GM18499 (cell line): ENCODE measurements at regions not wholly inside any gene's neighbourhood (a gene's known extent, or its start where the extent isn't known, plus 50 kb on each side); places are given as distances from the start of the nearest gene placed in this dataset.
A peak's percentile ranks its signal among the peaks of the same experiment; 100 is the strongest.
"Not testable (repeated sequence)": the region's sequence is repeated elsewhere in the genome, so short reads cannot be mapped to it uniquely, and the experiment has no call there.

Source experiments
- ATAC-seq: cut with Tn5 transposase; IDR thresholded peaks from one replicate; pipeline ENCODE4 v1.9.1; 2021; ENCODE audit warnings: moderate number of reproducible peaks; ENCODE audit not compliant: insufficient read depth, unreplicated experiment

DNA sequence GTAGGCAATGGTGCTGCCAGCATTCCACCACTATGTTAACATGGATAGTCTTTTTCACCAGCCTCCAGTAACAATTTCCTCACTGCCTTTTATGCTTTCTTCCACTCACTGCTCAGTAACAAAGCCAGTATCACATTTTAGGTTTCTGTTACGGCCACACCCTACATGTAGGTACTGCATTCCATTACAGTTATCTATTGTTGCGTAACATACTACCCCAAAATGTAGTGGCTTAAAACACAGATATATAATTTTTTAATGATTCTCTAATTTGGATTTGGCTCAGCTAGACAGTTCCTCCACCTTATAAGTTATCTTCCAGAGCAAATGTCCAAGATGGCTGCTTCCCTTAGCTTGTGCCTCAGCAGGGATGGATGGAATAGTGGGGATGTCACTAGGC, 498.7 kb upstream of the ACVR2A start:
- ATAC-seq = no peak

DNA sequence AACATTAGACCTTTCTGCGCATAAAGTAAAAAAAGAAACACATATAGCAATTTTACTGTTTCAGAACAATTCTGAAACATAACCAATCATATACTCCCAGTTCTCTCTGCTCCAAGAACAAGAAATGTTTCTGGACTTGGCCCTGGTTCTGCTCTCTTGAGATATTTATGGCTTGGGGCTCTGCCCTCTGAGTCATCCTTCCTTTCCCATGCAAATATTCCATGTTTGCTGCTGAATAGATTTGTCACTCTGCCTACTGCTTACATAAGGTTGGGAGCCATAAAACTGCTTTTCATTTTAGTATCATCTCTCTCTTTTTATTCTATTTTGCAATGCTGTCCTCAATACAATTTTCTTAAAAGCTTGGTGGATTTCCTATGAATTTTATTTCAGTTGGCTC, 499.6 kb upstream of the ACVR2A start:
- ATAC-seq = no peak

DNA sequence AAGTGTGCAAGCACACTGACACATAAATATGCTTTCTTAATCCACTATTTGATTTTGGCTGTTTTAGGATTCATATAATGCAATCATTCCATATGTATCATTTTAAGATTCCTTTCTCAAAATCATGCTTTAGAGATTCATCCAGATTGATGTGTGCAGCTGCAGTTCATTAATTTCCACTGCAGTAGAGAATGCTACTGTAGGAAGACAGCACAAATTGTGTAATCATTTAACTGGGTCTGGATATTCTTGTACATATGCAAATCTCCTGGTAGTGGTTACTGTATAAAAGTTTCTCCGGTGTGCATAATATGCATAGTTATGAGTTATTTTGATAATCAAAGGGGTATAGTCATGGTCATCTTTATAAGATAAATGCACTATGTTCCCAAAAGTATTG, 502.5 kb upstream of the ACVR2A start:
- no peak for ATAC-seq

DNA sequence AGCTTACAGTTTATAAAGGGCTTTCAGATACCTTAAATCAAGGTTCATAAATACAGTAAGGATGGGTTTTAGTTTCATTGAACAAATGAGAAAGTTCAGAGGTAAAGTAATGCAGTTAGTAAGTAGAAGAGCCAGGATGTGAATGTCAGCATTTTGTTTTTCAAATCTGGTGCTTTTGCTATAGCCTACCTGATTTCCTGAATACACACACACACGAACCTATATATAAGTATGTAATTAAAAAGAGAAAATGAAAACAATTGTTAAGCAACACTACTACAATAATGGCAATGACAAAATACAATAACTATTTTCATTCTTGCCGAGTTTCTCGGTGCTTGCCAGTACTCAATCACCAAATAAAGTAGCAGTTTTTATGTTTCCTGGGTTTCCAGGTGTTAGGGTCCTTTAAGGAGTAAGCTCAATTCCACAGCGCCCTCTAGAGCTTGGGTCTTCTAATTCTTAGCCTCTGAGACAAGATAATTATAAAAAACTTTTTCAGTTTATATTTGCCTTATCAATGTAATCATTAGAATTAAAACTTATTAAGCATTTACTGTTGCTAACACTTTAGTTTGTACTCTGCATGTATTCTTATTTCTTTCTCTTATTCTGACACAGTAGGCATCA, 512.9 kb upstream of the ACVR2A start:
- no peak for ATAC-seq

DNA sequence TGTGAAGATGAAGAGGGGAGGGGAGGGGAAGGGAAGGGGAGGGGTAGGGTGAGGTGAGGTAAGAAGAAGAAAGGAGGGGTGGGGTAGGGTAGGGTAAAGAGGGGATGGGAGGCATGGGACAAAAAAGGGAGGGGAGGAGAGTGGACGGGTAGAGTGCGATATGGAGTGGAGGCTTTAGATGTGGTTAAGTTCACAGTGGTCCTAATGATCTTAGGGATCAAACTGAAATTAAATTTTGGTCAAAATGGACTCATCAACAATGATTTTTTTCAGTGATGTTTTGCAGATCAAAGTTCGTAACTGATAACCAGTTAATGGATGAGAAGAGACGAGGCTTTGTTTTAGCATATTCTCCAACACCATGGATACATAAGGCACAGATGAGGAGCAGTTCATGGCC, 513.9 kb upstream of the ACVR2A start:
- ATAC-seq = no peak

DNA sequence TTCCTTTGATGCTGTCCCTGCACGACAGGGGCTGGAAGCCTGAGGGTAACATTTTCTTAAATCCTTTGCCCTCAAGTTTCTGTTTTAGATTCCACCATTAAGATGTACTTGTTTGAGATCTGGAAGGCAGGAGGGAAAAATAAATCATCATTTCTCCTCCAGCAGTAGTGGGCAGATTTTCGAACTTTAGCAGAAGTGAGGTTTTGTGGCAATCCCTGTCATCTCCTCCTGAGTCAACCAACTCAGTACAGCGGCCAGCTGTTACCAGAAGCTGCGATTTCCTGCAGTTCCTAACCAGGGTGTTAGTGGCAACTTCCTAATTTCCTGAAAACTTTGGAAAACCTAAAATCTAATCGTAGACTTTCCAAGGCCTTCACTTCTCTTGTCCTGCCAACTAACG, 517.2 kb upstream of the ACVR2A start:
- ATAC-seq = no peak

DNA sequence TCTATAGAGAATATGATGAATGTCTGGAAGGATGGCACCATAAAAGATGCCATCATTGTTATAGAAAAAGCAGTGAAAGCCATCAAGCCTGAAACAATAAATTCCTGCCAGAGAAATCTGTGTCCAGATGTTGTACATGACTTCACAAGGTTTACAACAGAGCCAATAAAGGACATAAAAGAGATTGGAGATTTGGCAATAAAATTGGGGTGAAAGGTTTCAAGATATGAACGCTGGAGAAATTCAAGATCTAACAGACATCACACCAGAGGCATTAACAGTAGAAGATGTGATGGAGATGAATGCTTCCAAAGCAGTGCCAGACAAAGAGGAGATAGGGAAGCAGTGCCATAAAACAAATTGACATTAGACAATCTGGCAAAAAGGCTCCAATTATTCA, 518.8 kb upstream of the ACVR2A start:
- ATAC-seq = no peak

DNA sequence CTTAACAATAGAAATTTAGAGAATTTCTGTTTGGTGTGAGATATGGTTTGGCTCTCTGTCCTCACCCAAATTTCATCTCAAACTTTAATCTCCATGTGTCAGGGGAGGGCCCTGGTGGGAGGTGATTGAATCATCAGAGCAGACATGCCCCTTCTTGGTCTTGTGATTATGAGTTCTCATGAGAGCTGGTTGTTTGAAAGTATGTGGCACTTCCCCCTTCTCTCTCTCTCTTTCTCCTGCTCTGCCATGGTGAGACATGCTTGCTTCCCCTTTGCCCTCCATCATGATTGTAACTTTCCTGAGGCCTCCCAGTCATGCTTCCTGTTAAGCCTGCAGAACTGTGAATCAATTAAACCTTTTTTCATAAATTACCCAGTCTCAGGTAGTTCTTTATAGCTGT, 524.7 kb upstream of the ACVR2A start:
- ATAC-seq = no peak

DNA sequence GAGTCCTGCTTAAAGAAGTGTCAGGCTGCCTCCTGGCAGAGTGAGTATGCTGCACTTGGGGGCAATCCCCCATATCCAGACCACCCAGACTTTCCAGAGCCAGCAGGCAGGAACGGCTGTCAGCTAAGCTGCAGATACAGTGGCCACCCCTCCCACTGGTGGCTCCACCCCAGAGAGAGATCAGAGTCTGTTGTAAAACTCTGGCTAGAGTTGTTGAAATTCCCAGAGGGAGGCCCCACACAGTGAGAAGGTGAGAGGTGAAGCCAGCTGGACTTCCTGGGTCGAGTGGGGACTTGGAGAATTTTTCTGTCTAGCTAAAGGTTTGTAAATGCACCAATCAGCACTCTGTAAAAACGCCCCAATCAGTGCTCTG, 533.8 kb upstream of the ACVR2A start:
- no peak for ATAC-seq

DNA sequence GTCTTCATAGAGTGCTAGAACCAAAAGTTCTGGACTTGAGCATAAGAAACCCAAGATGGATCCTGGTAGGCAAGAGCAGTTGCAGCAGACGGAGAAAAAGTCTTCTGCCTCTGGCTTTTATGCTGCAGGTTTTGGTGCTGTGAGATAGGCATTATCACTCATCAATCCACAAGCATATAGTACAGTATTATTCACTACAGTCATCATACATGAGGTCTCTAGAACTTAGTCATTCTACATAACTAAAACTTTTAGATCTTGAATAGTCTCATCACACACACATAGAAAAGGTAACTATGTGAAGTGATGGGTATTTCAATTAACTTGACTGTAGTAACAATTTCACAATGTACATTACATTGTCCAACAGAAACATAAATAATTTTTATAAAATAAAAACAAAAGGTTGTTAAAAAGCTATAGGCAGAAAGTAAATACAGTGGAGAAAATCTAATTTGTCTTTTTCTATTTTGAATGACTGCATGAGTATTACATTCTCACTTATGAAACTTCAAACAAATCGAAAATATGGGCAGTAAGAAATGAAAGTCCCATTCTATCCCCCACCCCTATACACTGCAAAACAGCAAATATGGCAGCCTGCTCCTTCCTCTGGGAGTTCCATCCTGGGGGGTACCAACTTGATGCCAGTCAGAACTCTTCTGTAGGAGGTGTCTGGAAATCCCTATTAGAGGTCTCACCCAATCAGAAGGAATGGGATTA, 534.3 kb upstream of the ACVR2A start:
- ATAC-seq = no peak

DNA sequence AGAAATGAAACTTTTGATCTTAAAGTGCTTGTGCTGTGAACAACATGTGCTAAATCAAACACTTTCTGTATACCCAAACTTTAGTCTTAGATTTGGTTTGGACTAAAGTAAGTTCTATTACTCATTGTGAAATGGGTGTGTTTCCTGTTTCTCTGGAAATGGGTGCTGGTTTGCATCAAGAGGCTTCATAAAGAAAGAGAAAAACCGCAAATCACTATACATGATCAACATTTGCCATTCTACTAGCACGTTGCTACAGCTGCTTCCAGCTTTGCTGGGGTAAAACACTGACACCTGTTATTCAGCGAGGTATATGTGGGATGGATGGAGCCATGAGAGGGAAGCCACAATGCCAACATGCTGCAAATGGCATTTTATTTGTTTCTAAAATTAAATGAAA, 547.0 kb upstream of the ACVR2A start:
- peak; percentile 92 for ATAC-seq

DNA sequence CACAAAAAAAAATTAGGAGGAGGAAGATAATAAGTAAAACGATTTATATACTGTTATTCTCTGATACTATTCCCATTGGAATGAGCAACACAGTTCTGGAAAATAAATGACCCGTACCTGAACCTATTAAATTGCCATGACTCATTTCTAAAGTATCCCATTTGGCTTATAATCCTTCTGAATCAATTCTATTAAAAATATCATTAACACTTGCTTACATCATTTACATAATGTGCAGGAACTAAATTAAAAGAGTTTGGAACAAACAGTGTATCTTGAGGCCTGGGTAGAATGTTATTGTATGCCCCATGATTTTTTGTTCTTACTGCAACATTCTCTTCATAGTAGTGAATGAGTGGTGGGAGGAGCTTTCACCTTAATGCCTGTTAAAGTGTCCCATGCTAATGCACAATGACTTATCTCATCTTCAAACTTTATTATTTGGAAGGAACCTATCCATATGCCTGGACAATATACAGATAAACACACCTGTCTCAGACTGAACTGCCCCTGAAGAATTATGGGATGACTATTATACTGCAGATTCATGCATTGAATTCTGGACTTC, 549.9 kb upstream of the ACVR2A start:
- ATAC-seq = no peak

DNA sequence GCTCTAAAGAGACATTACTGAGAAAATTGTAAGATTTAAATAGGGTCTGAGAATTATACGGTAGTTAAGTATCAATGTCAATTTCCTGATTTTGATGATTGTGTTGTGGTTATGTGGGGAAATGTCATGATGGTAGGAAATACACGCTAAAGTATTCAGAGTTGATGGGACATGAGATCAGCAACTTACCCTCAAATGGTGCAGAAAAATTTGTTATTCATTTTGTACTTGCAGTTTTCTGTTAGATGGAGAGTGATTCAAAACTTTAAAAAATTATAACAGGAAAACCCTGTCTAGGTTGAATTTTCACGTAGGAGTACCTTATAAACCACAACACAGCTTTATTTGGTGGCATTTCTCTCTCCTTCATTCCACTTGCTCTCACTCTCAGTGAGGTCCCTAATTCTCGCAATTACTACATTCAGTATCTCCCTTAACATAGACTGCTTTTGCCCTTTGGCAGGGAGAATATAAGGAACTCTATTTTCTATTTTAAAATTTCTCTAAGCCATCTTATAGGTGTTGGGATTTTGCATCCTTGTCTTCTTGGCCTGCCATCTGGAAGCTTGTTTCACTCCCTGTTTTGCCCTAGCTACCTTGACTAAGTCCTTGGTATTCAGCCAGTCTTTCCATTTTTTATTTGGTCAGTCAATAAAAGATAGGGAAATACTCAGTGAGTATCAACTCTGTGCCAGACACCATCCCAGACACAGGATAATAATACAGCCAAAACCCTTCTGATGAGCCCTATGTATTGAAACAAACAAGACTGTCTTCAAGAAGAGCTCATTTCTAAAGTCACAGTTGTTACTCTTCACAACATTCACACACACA, 550.6 kb upstream of the ACVR2A start:
- no peak for ATAC-seq

DNA sequence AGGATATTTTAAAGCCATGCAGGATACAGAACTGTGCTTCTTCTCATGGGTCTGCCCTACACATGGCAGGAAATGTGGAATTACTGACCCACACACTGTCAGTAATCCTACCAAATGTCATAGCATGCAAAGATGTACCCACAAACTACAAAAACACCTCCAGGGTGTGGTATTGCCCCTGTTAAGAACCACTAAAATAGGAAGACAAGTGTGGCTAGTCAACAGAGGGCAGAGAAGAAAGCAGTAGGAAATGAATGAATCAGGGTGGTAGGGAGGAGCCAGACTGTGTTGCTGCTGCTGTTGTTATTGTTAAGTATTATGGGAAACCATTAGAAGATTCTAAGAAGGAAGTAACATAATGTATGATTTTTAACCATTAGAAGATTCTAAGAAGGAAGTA, 556.7 kb upstream of the ACVR2A start:
- ATAC-seq = no peak

DNA sequence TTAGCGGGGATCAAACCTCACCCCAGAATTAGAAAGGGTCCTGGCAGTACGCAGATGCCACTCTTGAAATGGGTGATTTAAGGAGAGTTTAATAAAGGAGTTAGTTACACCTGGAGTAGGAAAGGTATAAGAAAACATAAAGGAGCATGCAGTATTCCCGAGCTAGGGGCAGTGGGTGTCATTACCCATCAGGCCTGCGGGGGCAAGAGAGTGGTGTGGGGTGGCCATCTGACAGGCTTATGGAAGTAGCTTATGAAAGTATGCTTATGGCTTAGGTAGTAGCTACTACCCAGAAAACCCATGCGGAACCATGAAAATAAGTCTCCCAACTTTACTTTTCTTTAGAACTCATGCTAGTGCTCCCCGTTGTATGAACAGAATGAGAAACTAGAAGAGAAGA, 568.9 kb upstream of the ACVR2A start:
- no peak for ATAC-seq

DNA sequence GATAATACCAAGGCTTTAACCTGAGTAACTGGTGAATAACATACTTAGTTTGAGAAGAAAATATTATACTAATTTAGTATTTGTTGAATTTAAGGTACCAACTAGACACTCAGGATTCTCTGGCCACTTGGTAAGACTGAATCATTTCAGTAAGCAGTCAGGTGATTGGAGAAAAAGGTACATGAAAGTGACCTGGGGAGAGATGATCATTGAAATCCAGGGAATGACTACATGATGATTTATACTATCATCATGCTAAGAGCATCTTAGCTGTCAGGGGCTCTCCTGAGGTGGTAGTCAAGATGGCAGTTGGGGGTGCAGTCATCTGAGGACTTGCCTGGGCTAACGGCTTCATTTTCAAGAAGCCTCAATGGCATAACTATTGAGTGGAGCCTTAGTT, 571.2 kb upstream of the ACVR2A start:
- no peak for ATAC-seq

DNA sequence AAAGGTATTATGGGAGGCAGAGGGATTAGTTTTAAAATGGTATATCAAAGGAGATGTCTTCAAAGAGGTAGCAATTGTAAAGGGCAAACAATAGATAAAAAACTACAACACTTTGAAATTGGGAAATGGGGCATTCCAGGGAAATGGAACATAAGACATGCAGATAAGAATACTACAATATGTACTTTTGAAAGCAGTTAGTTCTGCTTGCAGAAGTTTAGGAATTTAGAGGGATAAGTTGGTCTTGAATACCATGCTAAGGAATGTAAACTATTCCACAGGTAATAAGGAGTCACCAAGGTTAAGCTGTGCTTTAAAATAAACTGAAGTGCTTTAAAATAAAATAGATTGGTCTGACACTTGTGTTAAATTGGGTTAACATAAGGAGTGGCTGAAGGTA, 571.7 kb upstream of the ACVR2A start:
- no peak for ATAC-seq

DNA sequence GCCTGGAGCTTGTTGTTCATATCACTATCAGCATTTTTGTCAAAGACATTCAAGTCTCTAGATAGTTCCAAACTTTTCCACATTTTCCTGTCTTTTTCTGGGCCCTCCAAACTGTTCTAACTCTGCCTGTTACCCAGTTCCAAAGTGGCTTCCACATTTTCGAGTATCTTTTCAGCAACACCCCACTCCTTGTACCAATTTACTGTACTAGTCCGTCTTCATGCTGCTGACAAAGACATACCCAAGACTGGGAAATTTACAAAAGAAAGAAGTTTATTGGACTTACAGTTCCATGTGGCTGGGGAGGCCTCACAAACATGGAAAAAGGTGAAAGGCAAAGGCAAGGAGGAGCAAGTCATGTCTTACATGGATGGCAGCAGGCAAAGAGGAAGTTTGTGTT, 575.2 kb upstream of the ACVR2A start:
- ATAC-seq = not testable (repeated sequence)

DNA sequence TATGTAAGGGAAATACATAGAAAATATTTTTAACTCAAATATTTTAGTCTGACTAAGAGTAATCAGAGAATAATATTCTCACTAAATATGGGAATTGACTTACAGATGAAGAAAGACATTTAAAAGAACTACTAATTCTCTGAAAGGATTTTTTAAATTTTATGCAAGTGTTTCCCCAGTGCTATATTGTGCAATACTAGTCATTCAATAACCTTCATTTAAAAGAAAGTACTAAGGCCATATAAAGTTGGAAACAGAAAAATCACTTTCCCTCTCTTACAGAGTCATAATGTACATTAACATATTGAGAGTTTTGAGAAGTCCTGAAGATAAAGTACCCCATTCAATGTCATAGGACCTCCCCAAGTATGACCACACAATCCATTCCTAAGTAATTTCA, 584.6 kb upstream of the ACVR2A start:
- no peak for ATAC-seq

DNA sequence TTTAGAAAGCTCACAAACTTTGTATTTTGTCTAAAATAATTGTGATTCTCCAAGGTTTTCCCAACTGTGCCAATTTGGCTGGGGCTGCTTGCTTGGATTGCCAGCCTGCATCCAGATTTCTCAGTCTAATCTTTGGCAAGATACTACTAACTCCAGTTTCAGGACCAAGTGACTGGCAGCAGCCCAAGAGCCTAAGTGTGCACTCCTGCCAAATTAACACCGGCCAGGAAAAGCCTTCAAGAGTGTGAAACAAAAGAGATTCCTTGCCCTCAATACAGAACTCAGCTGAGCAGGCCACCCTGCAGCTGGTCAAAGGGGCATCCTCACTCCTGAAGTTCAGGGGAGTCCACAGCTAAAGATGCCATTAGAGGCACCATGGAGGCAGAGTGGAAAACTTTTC, 589.0 kb upstream of the ACVR2A start:
- ATAC-seq = no peak

DNA sequence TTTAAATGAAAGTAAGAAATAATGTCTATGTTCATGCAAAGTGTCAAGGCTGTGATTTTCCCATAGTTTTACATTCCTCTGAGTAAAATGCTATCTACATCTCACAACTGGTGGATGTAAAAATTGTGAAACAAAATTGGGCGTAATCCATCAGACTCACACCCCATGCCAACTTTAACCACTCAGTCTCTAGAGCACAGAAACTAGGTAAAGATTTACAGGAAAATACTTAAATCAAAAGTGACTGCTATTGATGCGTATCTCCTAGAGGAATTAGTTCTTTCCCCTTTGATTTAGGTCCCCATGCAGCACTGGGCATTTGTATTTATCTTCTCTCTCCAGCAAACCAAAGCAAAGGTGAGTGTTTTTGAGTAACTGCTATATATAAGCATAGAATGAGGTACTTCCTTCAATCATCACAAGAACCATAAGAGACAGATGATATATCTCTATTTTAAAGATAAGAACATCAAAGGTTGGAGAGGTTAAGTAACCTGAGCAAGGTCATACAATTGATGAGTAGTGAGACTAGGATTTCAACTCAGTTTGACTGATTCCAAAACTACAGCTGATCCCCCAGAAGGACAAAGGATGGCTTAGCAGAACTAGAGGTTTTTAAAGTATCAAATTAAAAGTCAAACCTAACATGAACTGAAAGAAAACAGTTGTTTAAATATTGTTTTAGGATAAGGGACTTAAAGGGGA, 594.0 kb upstream of the ACVR2A start:
- no peak for ATAC-seq
